ENCODE measurements at regions not wholly inside any gene's neighbourhood (a gene's known extent, or its start where the extent isn't known, plus 50 kb on each side); places are given as distances from the start of the nearest gene placed in this dataset.

GRCh38 chr4:152112887-152113286, 352.1 kb upstream of the GATB start:
- TF ChIP-seq YY1 (IDR thresholded peaks at IDR 0.05; ENCODE audit: low read depth), result no peak
- TF ChIP-seq CREB1 (IDR thresholded peaks at IDR 0.05; ENCODE audit: low read depth), result no peak
- TF ChIP-seq RAD21 (IDR thresholded peaks at IDR 0.05; ENCODE audit: low read depth), result no peak
- TF ChIP-seq EP300 (IDR thresholded peaks at IDR 0.05; ENCODE audit: borderline replicate concordance), result no peak
- TF ChIP-seq, protein P1, sequence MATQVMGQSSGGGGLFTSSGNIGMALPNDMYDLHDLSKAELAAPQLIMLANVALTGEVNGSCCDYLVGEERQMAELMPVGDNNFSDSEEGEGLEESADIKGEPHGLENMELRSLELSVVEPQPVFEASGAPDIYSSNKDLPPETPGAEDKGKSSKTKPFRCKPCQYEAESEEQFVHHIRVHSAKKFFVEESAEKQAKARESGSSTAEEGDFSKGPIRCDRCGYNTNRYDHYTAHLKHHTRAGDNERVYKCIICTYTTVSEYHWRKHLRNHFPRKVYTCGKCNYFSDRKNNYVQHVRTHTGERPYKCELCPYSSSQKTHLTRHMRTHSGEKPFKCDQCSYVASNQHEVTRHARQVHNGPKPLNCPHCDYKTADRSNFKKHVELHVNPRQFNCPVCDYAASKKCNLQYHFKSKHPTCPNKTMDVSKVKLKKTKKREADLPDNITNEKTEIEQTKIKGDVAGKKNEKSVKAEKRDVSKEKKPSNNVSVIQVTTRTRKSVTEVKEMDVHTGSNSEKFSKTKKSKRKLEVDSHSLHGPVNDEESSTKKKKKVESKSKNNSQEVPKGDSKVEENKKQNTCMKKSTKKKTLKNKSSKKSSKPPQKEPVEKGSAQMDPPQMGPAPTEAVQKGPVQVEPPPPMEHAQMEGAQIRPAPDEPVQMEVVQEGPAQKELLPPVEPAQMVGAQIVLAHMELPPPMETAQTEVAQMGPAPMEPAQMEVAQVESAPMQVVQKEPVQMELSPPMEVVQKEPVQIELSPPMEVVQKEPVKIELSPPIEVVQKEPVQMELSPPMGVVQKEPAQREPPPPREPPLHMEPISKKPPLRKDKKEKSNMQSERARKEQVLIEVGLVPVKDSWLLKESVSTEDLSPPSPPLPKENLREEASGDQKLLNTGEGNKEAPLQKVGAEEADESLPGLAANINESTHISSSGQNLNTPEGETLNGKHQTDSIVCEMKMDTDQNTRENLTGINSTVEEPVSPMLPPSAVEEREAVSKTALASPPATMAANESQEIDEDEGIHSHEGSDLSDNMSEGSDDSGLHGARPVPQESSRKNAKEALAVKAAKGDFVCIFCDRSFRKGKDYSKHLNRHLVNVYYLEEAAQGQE (IDR thresholded peaks at IDR 0.05; ENCODE audit: low read depth), result no peak
- no peak for TF ChIP-seq ZBTB7A (IDR thresholded peaks at IDR 0.05; ENCODE audit: low read depth)
- TF ChIP-seq TEAD4 (IDR thresholded peaks at IDR 0.05), result no peak
- no peak for TF ChIP-seq TAF1 (IDR thresholded peaks at IDR 0.05; ENCODE audit: low read depth)
- TF ChIP-seq NFIC (IDR thresholded peaks at IDR 0.05), result no peak
